HG03469 (cell line): ENCODE measurements at regions not wholly inside any gene's neighbourhood (a gene's known extent, or its start where the extent isn't known, plus 50 kb on each side); places are given as distances from the start of the nearest gene placed in this dataset.

Source experiments
- ATAC-seq: cut with Tn5 transposase; IDR thresholded peaks from one replicate; pipeline ENCODE4 v1.9.1; 2021; ENCODE audit warnings: mild to moderate bottlenecking, moderate library complexity, moderate number of reproducible peaks; ENCODE audit not compliant: unreplicated experiment

GRCh38 chr1:55416164-55416842, 201.1 kb upstream of the USP24 start:
- no peak for ATAC-seq

- ATAC-seq, result no peak
These were observed 198.1 kb upstream of the USP24 start for GRCh38 chr1:55413286-55413685.

GRCh38 chr1:55412060-55412459, 196.9 kb upstream of the USP24 start:
- ATAC-seq, result no peak

GRCh38 chr1:55402671-55403464, 187.7 kb upstream of the USP24 start:
- no peak for ATAC-seq

GRCh38 chr1:55402142-55402541, 187.0 kb upstream of the USP24 start:
- no peak for ATAC-seq

- no peak for ATAC-seq
These were observed 185.3 kb upstream of the USP24 start for GRCh38 chr1:55400508-55400907.

- no peak for ATAC-seq
These were observed 184.2 kb upstream of the USP24 start for GRCh38 chr1:55399346-55399745.

- ATAC-seq, result no peak
These were observed 181.3 kb upstream of the USP24 start for GRCh38 chr1:55396381-55396891.

GRCh38 chr1:55388960-55389359, 173.8 kb upstream of the USP24 start:
- no peak for ATAC-seq

GRCh38 chr1:55387145-55387544, 172.0 kb upstream of the USP24 start:
- no peak for ATAC-seq

GRCh38 chr1:55386456-55386855, 171.3 kb upstream of the USP24 start:
- no peak for ATAC-seq

- no peak for ATAC-seq
These were observed 170.3 kb upstream of the USP24 start for GRCh38 chr1:55385402-55386018.

- ATAC-seq, result no peak
These were observed 169.5 kb upstream of the USP24 start for GRCh38 chr1:55384637-55385036.

- ATAC-seq, result no peak
These were observed 167.7 kb upstream of the USP24 start for GRCh38 chr1:55382806-55383305.

- ATAC-seq, result no peak
These were observed 166.8 kb upstream of the USP24 start for GRCh38 chr1:55381983-55382382.

GRCh38 chr1:55381491-55381890, 166.3 kb upstream of the USP24 start:
- no peak for ATAC-seq

GRCh38 chr1:55380355-55380970, 165.3 kb upstream of the USP24 start:
- ATAC-seq, result no peak

- peak; percentile 65 for ATAC-seq
These were observed 163.4 kb upstream of the USP24 start for GRCh38 chr1:55378582-55378981.

- ATAC-seq, result no peak
These were observed 161.7 kb upstream of the USP24 start for GRCh38 chr1:55376897-55377296.

- ATAC-seq, result no peak
These were observed 160.6 kb upstream of the USP24 start for GRCh38 chr1:55375617-55376258.
